GM21576 (cell line): ENCODE measurements at regions not wholly inside any gene's neighbourhood (a gene's known extent, or its start where the extent isn't known, plus 50 kb on each side); places are given as distances from the start of the nearest gene placed in this dataset.

Experiments
- ATAC-seq: cut with Tn5 transposase; IDR thresholded peaks from one replicate; pipeline ENCODE4 v1.9.1; 2021; ENCODE audit warnings: mild to moderate bottlenecking, moderate library complexity; ENCODE audit not compliant: unreplicated experiment

- no peak for ATAC-seq
These were observed 317.9 kb upstream of the KLF6 start for GRCh38 chr10:4102802-4103344.

GRCh38 chr10:4101918-4102654 is 317.1 kb upstream of the KLF6 start:
- ATAC-seq = no peak

- ATAC-seq = no peak
These were observed 315.4 kb upstream of the KLF6 start for GRCh38 chr10:4100380-4100779.

- ATAC-seq = no peak
These were observed 314.2 kb upstream of the KLF6 start for GRCh38 chr10:4099202-4099601.

- no peak for ATAC-seq
These were observed 310.3 kb upstream of the KLF6 start for GRCh38 chr10:4095166-4095917.

GRCh38 chr10:4094751-4095150 is 309.7 kb upstream of the KLF6 start:
- ATAC-seq = no peak

GRCh38 chr10:4093438-4093837 is 308.4 kb upstream of the KLF6 start:
- no peak for ATAC-seq

GRCh38 chr10:4088354-4089066 is 303.5 kb upstream of the KLF6 start:
- ATAC-seq = no peak

GRCh38 chr10:4086131-4086898 is 301.3 kb upstream of the KLF6 start:
- no peak for ATAC-seq

GRCh38 chr10:4083509-4084003 is 298.5 kb upstream of the KLF6 start:
- no peak for ATAC-seq

GRCh38 chr10:4082861-4083260 is 297.9 kb upstream of the KLF6 start:
- ATAC-seq = no peak

- ATAC-seq = no peak
These were observed 296.7 kb upstream of the KLF6 start for GRCh38 chr10:4081685-4082111.

- ATAC-seq = no peak
These were observed 295.3 kb upstream of the KLF6 start for GRCh38 chr10:4080225-4080805.

- ATAC-seq = no peak
These were observed 294.8 kb upstream of the KLF6 start for GRCh38 chr10:4079803-4080202.

GRCh38 chr10:4077804-4078203 is 292.8 kb upstream of the KLF6 start:
- no peak for ATAC-seq

GRCh38 chr10:4076983-4077382 is 292.0 kb upstream of the KLF6 start:
- ATAC-seq = no peak

- ATAC-seq = no peak
These were observed 290.4 kb upstream of the KLF6 start for GRCh38 chr10:4075443-4075842.

GRCh38 chr10:4074545-4075407 is 289.8 kb upstream of the KLF6 start:
- no peak for ATAC-seq

GRCh38 chr10:4073912-4074311 is 288.9 kb upstream of the KLF6 start:
- ATAC-seq = no peak
